ENCODE measurements at regions not wholly inside any gene's neighbourhood (a gene's known extent, or its start where the extent isn't known, plus 50 kb on each side); places are given as distances from the start of the nearest gene placed in this dataset.

DNA sequence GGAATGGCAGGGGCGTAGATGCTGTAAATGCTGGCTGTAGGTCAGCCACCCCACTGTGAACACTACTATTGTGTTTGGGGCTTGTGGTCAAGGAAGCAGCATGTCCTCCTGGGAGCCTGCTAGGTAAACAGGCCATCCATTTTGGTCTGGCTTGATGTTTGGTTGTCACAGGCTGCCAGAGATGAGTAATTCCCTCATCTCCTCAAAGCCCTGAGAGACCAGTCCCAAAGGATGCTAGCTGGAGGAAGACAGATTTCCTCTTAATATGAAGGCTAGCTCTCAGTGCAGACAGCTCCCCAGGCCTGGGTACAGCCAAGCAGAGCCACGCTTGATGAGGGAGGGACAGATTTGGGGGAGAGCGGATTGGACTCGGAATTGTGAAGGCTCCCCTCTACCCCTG lies 72.5 kb upstream of the MAP1B start:
- TF ChIP-seq, protein P1, sequence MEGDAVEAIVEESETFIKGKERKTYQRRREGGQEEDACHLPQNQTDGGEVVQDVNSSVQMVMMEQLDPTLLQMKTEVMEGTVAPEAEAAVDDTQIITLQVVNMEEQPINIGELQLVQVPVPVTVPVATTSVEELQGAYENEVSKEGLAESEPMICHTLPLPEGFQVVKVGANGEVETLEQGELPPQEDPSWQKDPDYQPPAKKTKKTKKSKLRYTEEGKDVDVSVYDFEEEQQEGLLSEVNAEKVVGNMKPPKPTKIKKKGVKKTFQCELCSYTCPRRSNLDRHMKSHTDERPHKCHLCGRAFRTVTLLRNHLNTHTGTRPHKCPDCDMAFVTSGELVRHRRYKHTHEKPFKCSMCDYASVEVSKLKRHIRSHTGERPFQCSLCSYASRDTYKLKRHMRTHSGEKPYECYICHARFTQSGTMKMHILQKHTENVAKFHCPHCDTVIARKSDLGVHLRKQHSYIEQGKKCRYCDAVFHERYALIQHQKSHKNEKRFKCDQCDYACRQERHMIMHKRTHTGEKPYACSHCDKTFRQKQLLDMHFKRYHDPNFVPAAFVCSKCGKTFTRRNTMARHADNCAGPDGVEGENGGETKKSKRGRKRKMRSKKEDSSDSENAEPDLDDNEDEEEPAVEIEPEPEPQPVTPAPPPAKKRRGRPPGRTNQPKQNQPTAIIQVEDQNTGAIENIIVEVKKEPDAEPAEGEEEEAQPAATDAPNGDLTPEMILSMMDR (IDR thresholded peaks at IDR 0.05): no peak
- TF ChIP-seq POLR2A (IDR thresholded peaks at IDR 0.05): no peak
